ENCODE measurements at regions not wholly inside any gene's neighbourhood (a gene's known extent, or its start where the extent isn't known, plus 50 kb on each side); places are given as distances from the start of the nearest gene placed in this dataset.

- no peak for TF ChIP-seq CTCF (IDR thresholded peaks at IDR 0.05; ENCODE audit: low read length)
- TF ChIP-seq EZH2 (optimal IDR thresholded peaks at IDR 0.05; ENCODE audit: low read depth, low read length), result no peak
Measured at GRCh38 chr2:83587309-83587708, 871.8 kb downstream of the SUCLG1 start.
